GM19397 (cell line): ENCODE measurements at regions not wholly inside any gene's neighbourhood (a gene's known extent, or its start where the extent isn't known, plus 50 kb on each side); places are given as distances from the start of the nearest gene placed in this dataset.
"Not testable (repeated sequence)": the region's sequence is repeated elsewhere in the genome, so short reads cannot be mapped to it uniquely, and the experiment has no call there.

Experiments used
- ATAC-seq: cut with Tn5 transposase; IDR thresholded peaks from one replicate; pipeline ENCODE4 v1.9.1; 2021; ENCODE audit warnings: mild to moderate bottlenecking, moderate library complexity; ENCODE audit not compliant: unreplicated experiment

DNA sequence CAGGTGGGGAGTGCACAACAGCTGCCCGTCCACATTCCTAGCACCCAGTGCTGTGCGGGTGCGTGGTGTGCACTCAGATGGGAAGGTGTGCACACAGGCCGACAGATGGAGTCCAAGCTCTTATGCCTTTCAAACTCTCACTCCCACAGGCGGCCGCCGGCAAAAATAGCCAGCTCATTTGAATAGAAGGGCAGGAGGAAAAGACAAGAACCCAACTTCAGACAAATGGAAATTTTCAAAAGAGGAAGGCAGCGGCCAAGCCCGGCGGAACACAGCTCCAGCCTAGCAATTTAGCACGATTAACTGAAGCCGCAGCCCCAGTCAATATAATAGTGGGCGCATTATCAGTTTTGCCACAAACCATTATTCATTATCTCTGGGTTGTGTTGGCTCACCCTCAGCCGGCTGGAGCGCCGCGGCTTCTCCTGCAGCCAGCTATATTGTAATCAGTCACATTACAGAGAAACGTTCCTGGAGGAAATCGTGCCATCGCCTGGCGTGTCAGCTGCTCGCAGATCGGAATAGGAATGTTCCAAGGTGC lies 103.9 kb upstream of the SEC14L1 start:
- ATAC-seq = no peak

DNA sequence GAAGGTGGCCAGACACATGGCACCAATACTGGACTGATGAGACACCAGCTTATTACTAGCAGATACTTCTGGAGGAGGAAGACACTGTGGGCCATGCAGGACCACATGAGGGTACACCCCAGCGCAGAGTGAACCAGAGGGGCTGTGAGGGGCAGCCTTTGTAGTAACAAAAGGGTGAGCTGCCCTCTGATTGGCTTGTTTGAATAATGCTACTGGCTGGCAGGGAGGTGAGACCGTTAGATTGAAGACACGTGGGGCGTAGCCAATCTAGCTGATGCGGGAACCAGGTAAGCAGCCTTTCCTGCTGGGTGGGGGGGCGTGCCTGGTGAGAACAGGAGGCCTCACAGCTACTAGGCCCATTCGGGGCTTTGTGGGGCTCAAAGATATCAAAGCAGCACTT lies 102.8 kb upstream of the SEC14L1 start:
- no peak for ATAC-seq

DNA sequence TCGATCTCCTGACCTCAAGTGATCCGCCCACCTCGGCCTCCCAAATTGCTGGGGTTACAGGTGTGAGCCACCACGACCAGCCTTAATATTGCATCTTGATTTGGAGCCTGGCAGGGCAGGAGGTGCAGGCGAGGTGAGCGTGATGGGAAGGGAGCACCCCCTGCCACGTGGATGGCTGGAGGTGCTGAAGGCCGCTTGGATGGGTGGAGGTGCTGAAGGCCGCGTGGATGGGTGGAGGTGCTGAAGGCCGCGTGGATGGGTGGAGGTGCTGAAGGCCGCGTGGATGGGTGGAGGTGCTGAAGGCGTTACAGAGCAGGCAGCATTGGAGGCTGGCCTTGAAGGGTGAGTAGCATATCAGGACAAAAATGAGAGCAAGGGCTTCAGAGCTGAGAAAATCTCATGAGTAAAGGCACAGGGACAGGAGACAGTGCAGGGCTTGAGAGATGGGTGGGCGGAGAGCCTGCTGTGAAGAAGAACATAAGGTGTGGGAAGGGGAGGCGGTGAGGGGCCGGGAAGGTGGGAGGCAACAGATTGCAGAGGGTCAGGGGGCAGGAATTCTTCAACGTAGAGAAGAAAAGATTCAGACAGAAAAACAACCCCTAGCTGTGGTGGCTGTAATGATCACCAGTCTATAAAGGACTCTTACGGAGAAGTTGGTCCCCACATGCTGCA lies 101.7 kb upstream of the SEC14L1 start:
- no peak for ATAC-seq

DNA sequence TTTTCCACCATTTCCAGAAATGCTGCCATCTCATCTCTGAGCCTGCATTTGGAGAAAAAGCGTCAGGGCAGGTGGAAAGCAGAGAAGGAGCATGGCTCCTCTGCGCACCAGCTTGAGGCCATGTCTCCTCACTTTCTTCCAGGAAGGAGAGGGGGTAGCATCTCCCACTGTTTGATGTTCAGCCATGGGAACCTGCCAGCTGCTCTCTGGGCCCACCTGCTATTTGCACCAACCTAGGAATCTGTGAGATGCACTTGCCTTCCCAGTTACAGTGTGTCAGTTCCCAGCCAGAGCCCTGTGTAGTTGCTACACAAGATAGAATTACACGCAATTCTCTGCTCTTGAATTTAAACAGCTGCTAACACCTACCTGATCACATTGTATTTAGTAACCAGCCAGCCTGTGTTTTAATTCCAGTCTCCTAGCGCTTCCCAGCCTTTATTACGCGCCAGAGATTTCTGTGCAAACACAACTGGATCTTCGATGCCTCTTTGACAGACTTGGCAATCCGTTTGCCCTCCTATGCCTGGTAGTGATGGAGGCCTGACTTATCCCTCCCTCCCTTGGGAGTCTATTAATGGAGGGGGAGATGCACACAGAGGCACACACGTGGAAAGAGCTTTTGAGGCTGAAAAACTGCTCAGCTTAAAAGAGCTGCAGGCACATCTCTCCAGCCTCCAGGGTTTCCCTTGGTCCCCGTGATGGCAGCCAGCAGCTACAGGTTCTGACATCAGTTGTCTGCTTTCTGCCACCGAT lies 98.1 kb upstream of the SEC14L1 start:
- ATAC-seq = no peak

DNA sequence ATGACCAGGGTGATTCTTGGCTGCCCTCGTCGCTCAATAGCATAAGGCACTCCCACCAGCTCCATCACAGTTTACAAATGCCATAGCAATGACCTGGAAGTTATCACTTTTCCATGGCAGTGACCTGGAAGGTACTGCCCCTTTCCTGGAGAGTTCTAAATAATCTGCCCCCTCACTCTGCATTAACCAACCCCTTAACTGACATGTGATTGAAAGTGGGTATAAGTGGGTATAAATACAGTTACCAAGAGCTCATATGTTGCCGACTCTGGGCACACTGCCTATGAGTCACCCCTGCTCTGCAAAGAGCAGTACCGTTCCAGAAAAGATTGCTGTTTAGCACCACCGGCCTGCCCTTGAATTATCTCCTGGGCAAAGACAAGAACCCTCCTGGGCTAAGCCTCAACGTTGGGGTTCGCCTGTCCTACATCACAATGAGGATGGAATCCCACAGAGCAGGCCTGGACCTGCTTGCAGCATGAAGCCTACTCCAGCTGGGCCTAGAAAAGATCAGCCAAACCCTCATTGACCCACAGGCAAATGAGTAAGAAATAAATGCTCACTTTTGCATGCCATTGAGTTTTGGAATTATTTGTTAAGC lies 95.2 kb upstream of the SEC14L1 start:
- ATAC-seq = no peak

DNA sequence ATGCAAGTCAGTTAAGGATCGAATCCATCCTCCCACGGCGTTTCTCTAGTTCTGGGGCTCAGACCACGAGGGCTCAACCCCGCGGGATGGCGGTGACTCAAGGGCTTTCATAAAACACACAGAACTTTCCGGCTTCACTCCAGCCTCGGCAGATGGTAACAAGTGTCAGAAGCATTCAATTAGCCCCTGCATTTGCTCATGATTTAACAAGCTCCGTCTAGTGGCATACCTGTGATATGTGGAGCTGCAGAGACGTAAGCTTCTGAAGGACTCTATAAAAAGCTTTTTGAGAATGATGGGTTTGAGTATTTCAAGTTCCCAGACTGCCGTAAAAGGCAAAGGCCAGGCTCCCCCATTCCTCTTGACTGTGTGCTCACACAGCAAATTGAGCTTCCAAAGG lies 91.3 kb upstream of the SEC14L1 start:
- ATAC-seq = no peak

DNA sequence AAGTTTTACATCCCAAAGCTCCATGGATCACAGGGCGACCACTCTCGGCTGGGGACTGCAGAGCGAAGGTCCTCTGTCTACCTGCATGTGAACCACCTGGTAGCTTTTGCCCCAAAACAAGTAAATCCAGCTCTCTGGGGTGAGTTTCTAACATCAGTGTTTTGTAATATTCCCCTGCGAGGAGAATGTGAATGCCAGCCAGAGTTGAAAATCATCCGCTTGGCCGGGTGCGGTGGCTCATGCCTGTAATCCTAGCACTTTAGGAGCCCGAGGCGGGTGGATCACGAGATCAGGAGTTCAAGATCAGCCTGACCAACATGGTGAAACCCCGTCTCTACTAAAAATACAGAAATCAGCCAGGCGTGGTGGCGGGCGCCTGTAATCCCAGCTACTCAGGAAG lies 89.9 kb upstream of the SEC14L1 start:
- not testable (repeated sequence) for ATAC-seq

DNA sequence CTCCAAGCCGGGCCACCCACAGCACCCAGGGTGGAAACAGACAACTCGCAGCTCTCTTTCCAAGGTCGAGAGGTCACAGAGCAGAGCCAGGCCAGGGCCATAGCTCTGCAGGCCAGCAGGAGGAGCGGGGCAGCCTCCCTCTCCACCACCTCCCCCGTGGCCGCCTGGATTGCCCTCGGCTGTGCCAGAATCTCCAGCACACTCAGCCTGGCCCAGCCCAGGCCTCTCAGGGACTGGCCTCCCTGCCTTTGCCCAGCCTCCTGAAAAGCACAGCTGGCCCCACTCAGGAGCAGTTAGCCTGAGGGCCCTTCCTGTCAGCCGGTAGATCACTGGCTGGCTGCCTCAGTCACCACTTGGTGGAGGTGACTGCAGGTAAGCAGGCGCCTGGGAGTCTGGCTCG lies 85.8 kb upstream of the SEC14L1 start:
- ATAC-seq = no peak

DNA sequence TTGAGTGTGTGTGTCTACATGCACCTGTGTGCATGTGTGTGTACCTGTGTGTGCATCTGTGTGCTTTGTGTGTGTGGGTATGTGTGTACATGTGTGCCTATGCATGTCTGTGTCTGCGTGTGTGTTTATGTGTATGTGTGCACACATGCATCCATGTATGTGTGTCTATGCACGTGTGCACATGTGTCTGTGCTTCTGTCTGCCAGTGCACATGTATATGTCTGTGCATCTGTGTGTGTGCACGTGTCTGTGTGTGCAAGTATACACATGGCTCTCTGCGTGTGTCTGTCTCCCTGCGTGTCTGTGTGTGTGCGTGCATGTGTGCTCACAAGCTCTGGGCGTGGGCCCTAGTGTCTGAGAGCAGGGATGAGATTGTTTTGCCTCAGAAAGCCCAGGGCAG lies 85.3 kb upstream of the SEC14L1 start:
- ATAC-seq = no peak

DNA sequence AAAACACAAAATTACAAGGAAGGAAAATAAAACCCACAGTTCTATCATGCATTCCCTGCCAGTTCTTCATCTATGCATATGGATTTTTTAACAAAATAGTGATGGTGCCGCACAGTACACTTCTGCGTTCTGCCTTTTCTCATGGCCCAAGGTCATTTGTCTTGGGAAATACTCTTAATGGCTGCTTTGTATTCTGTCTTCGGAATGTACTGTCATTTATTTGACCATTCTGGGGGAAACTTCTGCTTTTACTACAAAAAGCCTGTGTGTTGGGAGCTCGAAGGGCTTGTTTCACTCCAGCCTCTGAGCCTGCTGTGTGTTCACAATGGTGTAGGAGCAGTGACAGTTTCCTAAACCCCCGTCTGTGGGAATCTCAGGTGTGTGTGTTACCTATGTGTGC lies 82.8 kb upstream of the SEC14L1 start:
- ATAC-seq = no peak

DNA sequence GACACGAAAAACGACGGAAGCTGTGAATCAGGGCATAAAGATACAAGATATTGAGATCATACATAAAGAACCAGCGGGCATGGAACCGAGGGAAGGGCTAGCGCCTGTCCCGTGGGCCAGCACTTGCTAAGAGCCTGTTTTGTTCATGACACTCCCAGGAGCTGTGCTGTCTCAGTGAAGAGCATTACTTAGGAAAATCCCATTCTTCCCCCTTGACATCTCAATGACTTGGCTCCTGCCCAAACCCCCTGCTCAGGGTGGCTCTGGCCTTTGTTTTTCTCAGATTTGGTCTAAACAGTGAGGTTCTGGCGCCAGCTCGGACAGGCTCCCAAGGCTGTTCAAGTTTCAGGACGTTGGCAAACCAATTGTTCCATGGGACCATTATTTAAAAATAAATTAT lies 79.1 kb upstream of the SEC14L1 start:
- no peak for ATAC-seq

DNA sequence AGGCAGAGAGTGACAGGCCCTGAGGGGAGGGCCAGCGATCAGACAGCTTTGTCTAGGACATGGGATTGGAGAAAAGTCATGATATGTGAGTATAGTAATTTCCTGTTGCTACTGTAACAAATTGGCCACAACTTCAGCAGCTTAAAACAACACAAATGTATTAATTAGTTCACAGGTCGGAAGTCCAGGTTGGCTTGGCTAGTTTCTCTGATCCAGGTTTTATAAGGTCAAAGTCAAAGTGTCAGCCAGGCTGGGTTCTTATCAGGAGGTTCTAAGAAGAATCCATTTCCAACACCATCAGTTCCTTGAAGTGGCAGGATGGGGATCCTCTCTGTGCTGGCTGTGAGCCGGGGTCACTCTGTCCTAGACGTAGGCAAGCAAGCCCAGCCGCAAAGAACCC lies 76.2 kb upstream of the SEC14L1 start:
- no peak for ATAC-seq

DNA sequence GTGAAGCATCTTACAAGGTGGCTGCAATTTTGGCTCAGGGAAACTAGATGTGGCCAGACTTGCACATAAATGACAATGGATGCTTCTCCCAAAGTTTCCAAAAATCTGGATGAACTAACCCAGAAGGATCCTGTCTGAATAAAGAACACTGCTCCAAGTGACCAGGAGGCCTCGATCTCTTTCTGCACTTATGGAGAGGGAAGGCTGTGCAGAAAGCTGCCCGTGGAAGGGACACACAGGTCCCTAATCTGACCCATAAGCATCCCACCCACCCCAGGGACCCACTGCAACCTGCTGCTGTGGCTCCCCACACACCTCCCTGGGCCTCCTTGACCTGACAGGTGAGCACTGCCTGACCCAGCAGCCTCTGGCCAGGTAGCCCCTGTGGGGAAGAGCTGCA lies 74.6 kb upstream of the SEC14L1 start:
- ATAC-seq = no peak

DNA sequence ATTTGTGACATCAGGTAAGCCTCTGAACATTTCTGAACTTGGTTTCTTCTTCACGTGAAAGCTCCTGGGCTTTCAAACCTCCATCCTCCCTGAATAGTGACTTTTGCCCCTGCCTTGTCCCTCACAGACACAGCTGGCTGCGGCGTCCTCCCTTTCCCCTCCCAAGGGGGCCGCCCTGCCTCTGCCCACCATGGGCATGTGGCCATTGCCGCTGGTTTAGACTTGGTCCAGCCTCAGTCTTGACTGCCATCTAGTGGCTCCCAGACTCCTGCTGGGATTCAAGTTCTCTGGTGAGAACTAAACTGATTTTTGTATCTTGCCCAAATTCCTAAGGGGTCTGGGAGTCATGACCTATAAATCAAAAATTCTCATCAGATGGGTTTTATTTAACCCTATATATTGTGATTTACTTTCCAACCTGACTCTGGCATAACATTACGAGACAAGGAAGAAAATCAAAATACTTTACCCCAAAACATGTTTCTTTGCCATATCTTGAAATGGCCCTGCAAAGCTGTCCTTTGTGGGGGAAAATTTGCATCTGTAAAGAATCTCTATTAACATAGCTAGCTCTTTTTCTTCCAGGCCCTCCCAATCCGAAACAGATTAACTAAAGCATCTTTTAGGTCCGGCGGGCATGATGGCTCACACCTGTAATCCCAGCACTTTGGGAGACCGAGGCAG lies 73.9 kb upstream of the SEC14L1 start:
- ATAC-seq = not testable (repeated sequence)

DNA sequence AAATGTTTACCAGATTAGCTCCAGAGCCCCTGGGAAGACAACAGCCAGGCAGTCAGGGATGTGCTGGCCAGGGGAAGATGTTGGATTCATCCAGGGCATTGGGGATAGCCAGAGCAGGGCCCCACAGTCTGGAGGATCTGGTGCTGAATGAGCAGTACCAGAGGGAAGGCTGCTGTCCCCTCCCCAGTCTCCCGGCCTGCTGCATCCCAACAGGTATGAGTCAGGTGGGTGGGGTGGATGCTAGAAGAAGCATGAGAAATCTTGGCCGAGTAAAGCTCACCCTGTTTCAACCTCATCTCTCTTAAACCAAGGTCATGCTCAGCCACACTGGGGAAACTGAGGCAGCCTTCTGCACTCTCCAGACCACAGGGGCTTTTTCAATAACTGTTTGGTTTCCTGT lies 71.9 kb upstream of the SEC14L1 start:
- ATAC-seq = no peak

DNA sequence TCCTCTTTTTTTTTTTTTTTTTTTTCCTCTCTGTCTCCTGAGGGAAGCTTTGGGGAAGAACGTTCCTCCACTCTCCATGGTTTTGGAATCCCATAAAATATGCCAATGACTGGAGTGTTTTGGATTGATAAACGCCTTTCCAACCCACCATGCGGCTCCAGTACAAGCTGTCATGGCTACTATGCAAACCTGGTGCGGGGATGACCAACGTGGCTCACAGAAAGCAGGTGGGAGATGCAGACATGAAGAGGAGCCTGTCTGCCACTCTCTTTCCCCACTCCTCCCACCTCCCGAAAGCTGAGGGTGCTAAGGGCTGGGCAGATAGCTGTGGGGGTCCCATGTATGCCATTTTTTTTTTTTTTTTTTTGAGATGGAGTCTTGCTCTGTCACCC lies 69.9 kb upstream of the SEC14L1 start:
- ATAC-seq = no peak

DNA sequence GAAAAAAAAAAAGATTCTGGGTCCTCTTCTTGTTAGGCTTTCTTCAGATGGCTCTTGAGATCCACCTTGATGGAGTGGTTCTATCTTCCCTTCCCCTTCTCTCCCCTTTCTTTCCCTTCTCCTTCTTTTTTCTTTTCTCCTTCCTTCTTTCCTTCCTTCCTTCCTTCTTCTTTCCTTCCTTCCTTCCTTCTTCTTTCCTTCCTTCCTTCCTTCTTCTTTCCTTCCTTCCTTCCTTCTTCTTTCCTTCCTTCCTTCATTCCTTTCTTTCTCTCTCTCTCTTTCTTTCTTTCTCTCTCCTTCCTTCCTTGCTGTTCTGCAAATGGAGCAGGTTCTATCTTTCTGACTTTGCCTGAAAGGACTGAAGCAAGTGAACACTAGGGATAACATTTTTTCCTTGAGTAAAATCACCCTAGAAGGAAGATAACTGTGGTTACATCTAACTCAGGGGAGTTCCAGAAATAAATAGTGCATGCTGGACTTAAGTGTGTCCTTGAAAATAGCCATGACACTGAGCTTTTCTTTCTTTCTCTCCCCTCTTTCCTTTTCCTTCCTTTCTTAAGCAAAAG lies 68.8 kb upstream of the SEC14L1 start:
- ATAC-seq = no peak

DNA sequence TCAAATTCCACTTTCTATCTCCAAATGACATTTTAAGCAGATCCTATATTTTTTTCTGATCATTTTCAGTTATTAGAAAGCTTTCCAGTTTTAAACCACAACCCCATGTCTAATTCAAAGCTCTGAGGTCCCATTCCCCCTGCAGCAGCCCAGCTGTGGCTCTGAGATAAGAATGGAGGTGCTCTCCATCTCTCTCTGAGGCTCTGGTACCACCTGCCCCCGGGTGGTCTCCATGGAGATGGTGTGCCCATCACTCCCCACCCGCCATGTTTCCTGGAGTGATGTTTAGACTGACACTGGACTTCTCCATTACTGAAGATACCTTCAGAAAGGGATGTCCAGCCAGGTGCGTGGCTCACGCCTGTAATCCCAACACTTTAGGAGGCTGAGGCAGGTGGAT lies 68.1 kb upstream of the SEC14L1 start:
- no peak for ATAC-seq

DNA sequence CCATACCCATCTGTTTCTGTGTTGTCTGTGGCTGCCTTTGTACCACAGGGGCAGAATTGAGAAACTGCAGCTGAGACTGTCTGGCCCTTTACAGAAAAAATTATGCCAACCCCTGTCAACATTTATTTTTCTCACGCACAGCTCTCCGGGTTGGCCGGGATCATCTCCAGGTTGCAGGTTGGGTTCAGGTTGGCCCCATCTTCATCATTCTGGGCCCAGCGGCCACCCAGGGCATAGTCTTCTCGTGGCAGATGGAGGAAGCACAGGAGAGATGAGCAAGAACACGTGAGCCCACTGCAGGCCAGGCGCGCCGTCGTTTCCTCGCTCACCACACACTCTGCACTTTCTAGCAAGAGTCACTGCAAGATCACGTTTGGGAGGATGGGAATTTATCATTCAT lies 66.1 kb upstream of the SEC14L1 start:
- no peak for ATAC-seq

DNA sequence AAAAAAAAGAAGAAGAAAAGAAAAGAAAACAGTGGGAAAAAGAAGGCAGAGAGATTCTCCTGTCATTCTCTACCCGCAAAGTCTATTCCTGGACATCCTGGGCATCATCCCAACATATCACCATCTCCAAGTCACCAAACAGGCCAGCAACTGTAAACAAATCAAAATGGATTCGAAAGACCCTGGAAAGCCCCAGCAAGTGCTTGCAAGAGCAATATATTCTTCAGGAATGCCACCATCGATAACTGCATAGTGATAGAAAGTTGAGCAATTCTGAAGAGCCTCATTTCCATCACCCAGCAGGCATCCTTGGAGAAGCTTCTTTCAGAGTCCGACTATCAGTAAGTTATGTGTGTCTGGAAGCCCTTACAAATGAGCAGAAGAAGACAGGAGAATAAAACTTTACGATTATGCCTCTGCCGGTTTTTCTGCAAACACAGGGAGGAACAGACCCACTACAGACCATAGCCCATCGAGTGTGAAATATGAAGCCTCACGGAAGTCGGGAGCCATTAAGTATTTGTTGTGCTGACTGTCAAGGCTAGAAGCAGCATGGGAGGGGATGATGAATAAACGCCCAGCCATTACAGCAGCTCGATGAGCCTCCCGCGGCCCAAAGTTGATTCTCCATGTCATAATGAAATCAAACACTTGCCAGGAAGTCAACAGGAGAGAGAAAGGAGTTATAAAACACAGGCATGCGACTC lies 64.5 kb upstream of the SEC14L1 start:
- ATAC-seq = no peak

DNA sequence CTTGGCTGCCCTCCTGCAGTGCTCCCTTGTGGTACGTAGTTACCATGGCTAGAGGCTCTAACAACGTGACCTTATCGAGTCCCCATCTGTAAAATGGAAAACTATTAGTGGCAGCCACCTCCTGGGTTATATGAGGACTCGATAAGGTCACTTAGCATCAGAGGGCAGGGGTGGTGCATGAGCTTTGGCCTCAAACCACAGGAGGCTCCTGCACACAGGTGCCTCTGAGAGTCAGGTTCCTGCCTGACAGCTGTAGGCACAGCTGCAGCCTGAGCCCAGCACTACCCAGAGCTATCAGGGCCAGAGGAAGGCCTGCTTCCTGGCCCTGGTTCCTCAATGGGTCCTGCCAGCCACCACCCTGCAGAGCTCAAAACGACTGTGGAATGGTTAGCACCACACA lies 57.2 kb upstream of the SEC14L1 start:
- no peak for ATAC-seq
